Caco-2 (cell line): ENCODE measurements at regions not wholly inside any gene's neighbourhood (a gene's known extent, or its start where the extent isn't known, plus 50 kb on each side); places are given as distances from the start of the nearest gene placed in this dataset.
"Not testable (repeated sequence)": the region's sequence is repeated elsewhere in the genome, so short reads cannot be mapped to it uniquely, and the experiment has no call there.

Experiments
- BruUV-seq: library from RNA; stranded (reverse); fragments of 400-500 nt; replicated peaks from 2 replicates; lab custom pipeline; 2021; lab: Mats Ljungman, UMichigan
- CTCF ChIA-PET: fragments of 300-600 bp; sonication (Branson Sonifier 250); formaldehyde crosslinking; loops from one replicate; lab custom pipeline; 2022; ENCODE audit warnings: antibody characterized with exemption; lab: Charles Lee
- POLR2A ChIA-PET: fragments of 300-600 bp; sonication (Branson Sonifier 250); formaldehyde crosslinking; loops from one replicate; lab custom pipeline; 2022; ENCODE audit warnings: antibody characterized with exemption; lab: Charles Lee
- DNase-seq, 2 experiments: peaks; one replicate each; pipeline versions ENCODE4 v3.0.0 to v3.0.0-alpha.2; 2020 to 2022
- H3K27me3 ChIP-seq: replicated peaks from 2 replicates; pipeline ENCODE4 v1.6.0; 2011; ENCODE audit warnings: low read length; ENCODE audit not compliant: control insufficient read depth, insufficient read depth
- H3K36me3 ChIP-seq: 2 replicates; pipeline ENCODE4 v1.5.1; 2011; ENCODE audit warnings: low read length; ENCODE audit not compliant: control insufficient read depth, insufficient read depth
- H3K4me1 ChIP-seq: fragments of 250-450 bp; sonication (Bioruptor Pico); 2 replicates; pipeline ENCODE4 v1.5.1; 2020; ENCODE audit warnings: mild to moderate bottlenecking
- H3K4me3 ChIP-seq: 2 replicates; pipeline ENCODE4 v1.5.1; 2011; ENCODE audit warnings: low read depth, mild to moderate bottlenecking, control low read depth, low read length
- H3K9me3 ChIP-seq: fragments of 250-450 bp; sonication (Bioruptor Pico); 2 replicates; pipeline ENCODE4 v1.5.1; 2020; ENCODE audit warnings: mild to moderate bottlenecking, moderate library complexity
- H3K27ac Mint-ChIP-seq: one replicate; pipeline ENCODE4 v1.8.0; 2022; ENCODE audit warnings: mixed read lengths; ENCODE audit not compliant: unreplicated experiment
- H3K27me3 Mint-ChIP-seq: one replicate; pipeline ENCODE4 v1.8.0; 2022; ENCODE audit warnings: mixed read lengths; ENCODE audit not compliant: insufficient read depth, unreplicated experiment
- H3K36me3 Mint-ChIP-seq: one replicate; pipeline ENCODE4 v1.8.0; 2022; ENCODE audit warnings: mild to moderate bottlenecking, mixed read lengths; ENCODE audit not compliant: insufficient read depth, unreplicated experiment
- H3K4me1 Mint-ChIP-seq: one replicate; pipeline ENCODE4 v1.8.0; 2022; ENCODE audit warnings: low read depth, mixed read lengths; ENCODE audit not compliant: unreplicated experiment
- H3K4me3 Mint-ChIP-seq: one replicate; pipeline ENCODE4 v1.8.0; 2022; ENCODE audit warnings: mild to moderate bottlenecking, moderate library complexity, mixed read lengths; ENCODE audit not compliant: unreplicated experiment
- H3K9me3 Mint-ChIP-seq: one replicate; pipeline ENCODE4 v1.8.0; 2022; ENCODE audit warnings: mixed read lengths; ENCODE audit not compliant: unreplicated experiment
- intact Hi-C: fragments of 100-400 bp; cut with micrococcal nuclease; formaldehyde crosslinking; loops from one replicate; pipeline ENCODE4 v1.10.0; 2022; ENCODE audit not compliant: unreplicated experiment
- TF ChIP-seq, protein P1 (sequence below), 2 experiments: fragments of 200-600 bp in 1 of 2; IDR thresholded peaks; 1 replicate in 1 of 2; 2 replicates in 1 of 2; pipeline versions ENCODE4 v1.5.1 to v1.8.0; 2011 to 2022; ENCODE audit warnings: antibody characterized with exemption in 1 of 2, control low read depth in 1 of 2, inconsistent platforms in 1 of 2, low read depth in 1 of 2, low read length in 1 of 2, mild to moderate bottlenecking in 1 of 2, moderate library complexity in 1 of 2; ENCODE audit not compliant: insufficient read depth in 1 of 2, severe bottlenecking in 1 of 2, unreplicated experiment in 1 of 2

DNA sequence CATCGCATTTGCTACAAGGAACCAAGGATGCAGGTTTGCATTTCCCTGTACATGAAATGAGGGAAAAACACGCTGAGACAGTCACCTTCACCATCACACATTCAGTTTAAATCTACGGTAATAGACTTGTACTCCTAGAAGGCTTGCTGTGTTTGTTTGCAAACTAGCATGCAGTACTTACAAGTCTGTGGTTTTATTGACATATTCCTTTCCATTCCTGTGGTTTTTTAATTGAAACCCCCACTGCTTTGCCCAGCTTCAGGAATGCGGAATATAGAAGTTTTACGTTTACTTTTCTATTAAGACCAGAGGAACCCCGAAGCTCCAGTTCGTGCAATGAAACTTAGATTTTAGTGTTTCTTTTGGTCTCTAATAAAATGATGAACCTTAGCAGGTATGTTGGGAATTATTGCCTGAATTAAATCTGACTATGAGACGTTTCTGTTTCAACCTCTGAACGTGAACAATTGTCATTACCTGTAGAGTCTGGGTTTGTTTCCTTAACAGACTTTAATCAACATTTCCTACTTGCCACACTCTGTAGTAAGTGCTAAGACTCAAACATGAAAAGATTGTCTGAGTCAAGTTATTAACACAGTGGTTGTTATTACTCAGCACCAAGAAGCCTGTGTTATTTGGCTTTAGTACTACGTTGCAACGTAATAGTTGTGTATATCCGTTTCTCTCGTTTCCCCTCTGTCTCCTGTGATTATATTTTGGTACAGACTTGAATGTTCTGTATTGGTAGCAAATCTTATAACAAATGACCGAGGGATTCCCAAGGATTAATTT, 793.3 kb upstream of the GOT2 start:
- CTCF ChIA-PET = no interaction called here
- peaks cover 1% of the 10 kb centered on the region for H3K27me3 Mint-ChIP-seq
- no TSS peak for BruUV-seq
- H3K36me3 ChIP-seq = no peaks in the 10 kb centered on the region
- no peaks in the 10 kb centered on the region for H3K9me3 Mint-ChIP-seq
- H3K4me3 Mint-ChIP-seq = no peak overlapping the region
- intact Hi-C loops = no loop called here
- no peaks in the 10 kb centered on the region for H3K4me1 ChIP-seq
- H3K4me1 Mint-ChIP-seq = no peaks in the 10 kb centered on the region
- H3K27ac Mint-ChIP-seq = no peak overlapping the region
- no peaks in the 10 kb centered on the region for H3K36me3 Mint-ChIP-seq
- no peaks in the 10 kb centered on the region for H3K9me3 ChIP-seq
- H3K27me3 ChIP-seq = no peaks in the 10 kb centered on the region
- TF ChIP-seq, protein P1, sequence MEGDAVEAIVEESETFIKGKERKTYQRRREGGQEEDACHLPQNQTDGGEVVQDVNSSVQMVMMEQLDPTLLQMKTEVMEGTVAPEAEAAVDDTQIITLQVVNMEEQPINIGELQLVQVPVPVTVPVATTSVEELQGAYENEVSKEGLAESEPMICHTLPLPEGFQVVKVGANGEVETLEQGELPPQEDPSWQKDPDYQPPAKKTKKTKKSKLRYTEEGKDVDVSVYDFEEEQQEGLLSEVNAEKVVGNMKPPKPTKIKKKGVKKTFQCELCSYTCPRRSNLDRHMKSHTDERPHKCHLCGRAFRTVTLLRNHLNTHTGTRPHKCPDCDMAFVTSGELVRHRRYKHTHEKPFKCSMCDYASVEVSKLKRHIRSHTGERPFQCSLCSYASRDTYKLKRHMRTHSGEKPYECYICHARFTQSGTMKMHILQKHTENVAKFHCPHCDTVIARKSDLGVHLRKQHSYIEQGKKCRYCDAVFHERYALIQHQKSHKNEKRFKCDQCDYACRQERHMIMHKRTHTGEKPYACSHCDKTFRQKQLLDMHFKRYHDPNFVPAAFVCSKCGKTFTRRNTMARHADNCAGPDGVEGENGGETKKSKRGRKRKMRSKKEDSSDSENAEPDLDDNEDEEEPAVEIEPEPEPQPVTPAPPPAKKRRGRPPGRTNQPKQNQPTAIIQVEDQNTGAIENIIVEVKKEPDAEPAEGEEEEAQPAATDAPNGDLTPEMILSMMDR (IDR thresholded peaks at IDR 0.05; ENCODE audit: insufficient read depth in 1 of 2, low read depth in 1 of 2, low read length in 1 of 2, severe bottlenecking in 1 of 2, unreplicated experiment in 1 of 2) = no peak
- H3K4me3 ChIP-seq = no peak overlapping the region
- POLR2A ChIA-PET = no interaction called here
- DNase-seq = no peak

DNA sequence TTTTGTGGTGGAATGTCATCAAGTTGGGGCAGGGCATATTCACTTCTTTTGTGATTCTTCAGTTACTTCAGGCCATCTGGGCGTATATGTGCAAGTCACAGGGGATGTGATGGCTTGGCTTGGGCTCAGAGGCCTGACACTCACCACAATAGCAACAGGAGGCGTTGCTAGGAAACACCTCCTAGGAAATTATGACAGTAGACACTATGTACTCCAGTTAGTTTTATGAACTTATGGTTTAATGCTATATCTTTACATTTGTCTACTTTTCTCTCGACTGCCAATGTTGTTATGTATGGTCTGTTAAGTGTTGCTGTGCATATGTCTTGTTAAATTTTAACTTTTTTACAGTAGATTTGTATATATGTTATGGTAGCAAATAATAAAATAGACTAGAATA, 788.7 kb upstream of the GOT2 start:
- DNase-seq = no peak
- Mint-ChIP-seq H3K9me3 (no peaks in the 10 kb centered on the region), H3K27ac (no peak overlapping the region), H3K4me3 (no peak overlapping the region), H3K4me1 (no peaks in the 10 kb centered on the region), H3K36me3 (no peaks in the 10 kb centered on the region), H3K27me3 (peaks cover 23% of the 10 kb centered on the region)
- CTCF ChIA-PET = no interaction called here
- no TSS peak for BruUV-seq
- Histone ChIP-seq H3K4me1 (no peaks in the 10 kb centered on the region), H3K4me3 (no peak overlapping the region), H3K27me3 (no peaks in the 10 kb centered on the region), H3K9me3 (no peaks in the 10 kb centered on the region), H3K36me3 (no peaks in the 10 kb centered on the region)
- intact Hi-C loops = no loop called here
- TF ChIP-seq, protein P1 (IDR thresholded peaks at IDR 0.05; ENCODE audit: insufficient read depth in 1 of 2, low read depth in 1 of 2, low read length in 1 of 2, severe bottlenecking in 1 of 2, unreplicated experiment in 1 of 2) = no peak
- POLR2A ChIA-PET = no interaction called here

DNA sequence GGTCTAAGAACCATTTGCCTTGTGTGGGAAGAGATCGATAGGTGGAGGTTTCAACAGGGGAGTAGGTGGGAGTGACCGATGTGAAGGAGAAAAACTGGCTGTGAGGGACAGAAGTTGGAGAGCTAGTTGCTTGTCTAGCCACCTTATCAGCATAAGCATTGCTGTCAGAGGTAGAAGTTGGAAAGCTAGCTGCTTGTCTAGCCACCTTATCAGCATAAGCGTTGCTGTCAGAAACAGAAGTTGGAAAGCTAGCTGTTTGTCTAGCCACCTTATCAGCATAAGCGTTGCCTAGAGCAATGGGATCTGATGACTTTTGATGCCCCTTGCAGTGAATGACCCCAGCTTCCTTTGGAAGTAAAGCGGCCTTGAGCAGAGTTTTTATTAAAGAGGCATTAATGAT, 784.6 kb upstream of the GOT2 start:
- H3K9me3 Mint-ChIP-seq, H3K36me3 ChIP-seq, BruUV-seq, H3K4me1 ChIP-seq, DNase-seq, H3K4me1 Mint-ChIP-seq, CTCF ChIA-PET, H3K36me3 Mint-ChIP-seq, intact Hi-C loops, H3K9me3 ChIP-seq, H3K4me3 ChIP-seq, H3K4me3 Mint-ChIP-seq, H3K27ac Mint-ChIP-seq, H3K27me3 ChIP-seq: not testable (repeated sequence)
- POLR2A ChIA-PET = interaction anchor here (0.6 kb wide), 1 partner anchor 135 kb away, joined by 3 read pairs; no protein-coding TSS in a partner anchor
- H3K27me3 Mint-ChIP-seq = peaks cover 48% of the 10 kb centered on the region
